AG04450 (cell line): ENCODE measurements at regions not wholly inside any gene's neighbourhood (a gene's known extent, or its start where the extent isn't known, plus 50 kb on each side); places are given as distances from the start of the nearest gene placed in this dataset.

Experiments used
- CTCF ChIA-PET: fragments of 300-600, 350-600 bp; formaldehyde crosslinking; extraction: SDS; loops from one replicate; lab custom pipeline; 2022; ENCODE audit warnings: antibody characterized with exemption, inconsistent platforms; lab: Charles Lee
- POLR2A ChIA-PET: fragments of 350-600 bp; formaldehyde crosslinking; extraction: SDS; loops from one replicate; lab custom pipeline; 2021; ENCODE audit warnings: antibody characterized with exemption, inconsistent platforms; lab: Yijun Ruan, JAX
- DNase-seq: peaks from one replicate; pipeline ENCODE4 v3.0.0-alpha.2; 2011; ENCODE audit warnings: low read depth, low spot score
- H3K27ac ChIP-seq: one replicate; pipeline ENCODE4 v1.5.1; 2012; ENCODE audit warnings: low read depth, low read length, control low read depth
- H3K27me3 ChIP-seq: one replicate; pipeline ENCODE4 v1.6.0; 2012; ENCODE audit warnings: low read length; ENCODE audit not compliant: control insufficient read depth, insufficient read depth
- H3K4me3 ChIP-seq: 2 replicates; pipeline ENCODE4 v1.5.1; 2011; ENCODE audit warnings: mild to moderate bottlenecking, low read depth, low read length, control low read depth
- H3K9me3 ChIP-seq: 2 replicates; pipeline ENCODE4 v1.5.1; 2012; ENCODE audit warnings: low read length; ENCODE audit not compliant: control insufficient read depth, insufficient read depth
- TF ChIP-seq, protein P1 (sequence below): IDR thresholded peaks from 2 replicates; pipeline ENCODE4 v1.5.1; 2011; ENCODE audit warnings: low read depth, low read length, control low read depth, inconsistent platforms

DNA sequence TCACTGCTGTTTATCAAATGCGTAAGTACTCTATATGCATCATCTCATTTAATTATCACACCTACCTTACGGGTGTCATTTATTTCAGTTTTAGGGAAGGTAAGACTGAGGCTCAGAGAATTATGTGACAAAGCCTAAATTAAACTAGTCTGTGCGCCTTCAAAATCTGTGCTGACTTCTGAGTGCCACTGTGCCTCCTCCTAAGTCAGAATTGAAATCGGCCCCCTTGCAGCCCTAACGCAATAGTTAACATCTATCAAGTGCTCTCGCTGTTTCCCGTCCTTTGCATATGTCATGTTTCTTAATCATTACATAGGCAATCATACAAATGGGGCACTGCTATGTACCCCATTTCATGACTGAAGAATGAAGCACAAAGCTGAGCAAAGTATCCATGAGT is 79.0 kb upstream of the PDE10A start:
- H3K27me3 ChIP-seq, result no peaks in the 10 kb centered on the region
- no peak overlapping the region for H3K27ac ChIP-seq
- POLR2A ChIA-PET, result no interaction called here
- CTCF ChIA-PET, result no interaction called here
- DNase-seq, result no peak
- no peaks in the 10 kb centered on the region for H3K9me3 ChIP-seq
- no peak overlapping the region for H3K4me3 ChIP-seq
- TF ChIP-seq, protein P1, sequence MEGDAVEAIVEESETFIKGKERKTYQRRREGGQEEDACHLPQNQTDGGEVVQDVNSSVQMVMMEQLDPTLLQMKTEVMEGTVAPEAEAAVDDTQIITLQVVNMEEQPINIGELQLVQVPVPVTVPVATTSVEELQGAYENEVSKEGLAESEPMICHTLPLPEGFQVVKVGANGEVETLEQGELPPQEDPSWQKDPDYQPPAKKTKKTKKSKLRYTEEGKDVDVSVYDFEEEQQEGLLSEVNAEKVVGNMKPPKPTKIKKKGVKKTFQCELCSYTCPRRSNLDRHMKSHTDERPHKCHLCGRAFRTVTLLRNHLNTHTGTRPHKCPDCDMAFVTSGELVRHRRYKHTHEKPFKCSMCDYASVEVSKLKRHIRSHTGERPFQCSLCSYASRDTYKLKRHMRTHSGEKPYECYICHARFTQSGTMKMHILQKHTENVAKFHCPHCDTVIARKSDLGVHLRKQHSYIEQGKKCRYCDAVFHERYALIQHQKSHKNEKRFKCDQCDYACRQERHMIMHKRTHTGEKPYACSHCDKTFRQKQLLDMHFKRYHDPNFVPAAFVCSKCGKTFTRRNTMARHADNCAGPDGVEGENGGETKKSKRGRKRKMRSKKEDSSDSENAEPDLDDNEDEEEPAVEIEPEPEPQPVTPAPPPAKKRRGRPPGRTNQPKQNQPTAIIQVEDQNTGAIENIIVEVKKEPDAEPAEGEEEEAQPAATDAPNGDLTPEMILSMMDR, result no peak

DNA sequence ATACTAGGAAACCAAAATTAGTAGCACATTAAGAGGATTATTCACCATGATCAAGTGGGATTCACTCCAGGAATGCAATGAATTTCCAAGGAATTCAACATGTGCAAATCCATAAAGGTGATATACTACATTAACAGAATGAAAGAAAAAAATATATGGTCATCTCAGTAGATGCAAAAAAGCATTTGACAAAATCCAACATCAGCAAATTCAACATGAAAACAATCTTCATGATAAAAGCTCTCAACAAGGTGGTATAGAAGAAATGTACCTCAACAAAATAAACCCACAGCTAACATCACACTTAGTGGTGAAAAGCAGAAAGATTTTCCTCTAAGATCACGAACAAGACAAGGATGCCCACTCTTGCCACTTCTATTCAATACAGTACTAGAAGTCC is 74.4 kb upstream of the PDE10A start:
- ChIA-PET CTCF (no interaction called here), POLR2A (no interaction called here)
- no peak overlapping the region for H3K27ac ChIP-seq
- DNase-seq, result no peak
- no peak overlapping the region for H3K4me3 ChIP-seq
- H3K9me3 ChIP-seq, result no peaks in the 10 kb centered on the region; the same call in 1 of the 2 replicates
- TF ChIP-seq, protein P1, result no peak
- H3K27me3 ChIP-seq, result no peaks in the 10 kb centered on the region

DNA sequence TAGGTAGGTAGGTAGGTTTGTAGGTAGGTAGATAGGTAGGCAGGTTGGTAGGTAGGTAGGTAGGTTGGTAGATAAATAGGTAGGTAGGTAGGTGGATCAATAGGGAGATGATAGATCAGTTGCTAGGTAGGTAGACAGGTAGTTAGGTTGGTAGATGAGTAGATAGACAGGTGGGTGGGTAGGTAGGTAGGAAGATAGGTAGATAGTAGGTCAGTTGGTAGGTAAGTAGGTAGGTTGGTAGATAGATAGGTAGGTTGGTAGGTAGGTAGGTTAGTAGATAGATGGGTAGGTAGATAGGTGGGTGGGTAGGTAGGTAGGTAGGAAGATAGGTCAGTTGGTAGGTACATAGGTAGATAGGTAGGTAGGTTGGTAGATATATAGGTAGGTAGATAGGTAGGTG is 72.0 kb upstream of the PDE10A start:
- Histone ChIP-seq H3K4me3 (no peak overlapping the region), H3K9me3 (no peaks in the 10 kb centered on the region; the same call in 1 of the 2 replicates), H3K27ac (no peak overlapping the region), H3K27me3 (no peaks in the 10 kb centered on the region)
- ChIA-PET CTCF (no interaction called here), POLR2A (no interaction called here)
- no peak for DNase-seq
- TF ChIP-seq, protein P1, result no peak

DNA sequence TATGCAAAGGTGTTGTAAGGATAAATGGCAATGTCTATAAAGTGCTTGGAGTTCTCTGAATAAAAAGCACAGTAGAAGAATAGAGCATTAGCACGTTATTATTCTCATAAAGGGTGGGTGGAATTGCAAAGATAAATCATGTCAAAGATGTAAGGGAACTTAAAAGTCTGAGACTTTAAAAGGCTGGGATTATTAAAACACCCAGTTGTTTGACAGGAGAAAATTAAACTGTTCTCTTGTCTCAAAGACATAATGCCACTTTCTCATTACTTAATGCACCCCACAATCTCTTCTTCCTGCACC is 70.4 kb upstream of the PDE10A start:
- Histone ChIP-seq H3K27ac (no peak overlapping the region), H3K27me3 (no peaks in the 10 kb centered on the region), H3K9me3 (no peaks in the 10 kb centered on the region; the same call in 1 of the 2 replicates), H3K4me3 (no peak overlapping the region)
- TF ChIP-seq, protein P1, result no peak
- CTCF ChIA-PET, result no interaction called here
- POLR2A ChIA-PET, result no interaction called here
- DNase-seq, result no peak

DNA sequence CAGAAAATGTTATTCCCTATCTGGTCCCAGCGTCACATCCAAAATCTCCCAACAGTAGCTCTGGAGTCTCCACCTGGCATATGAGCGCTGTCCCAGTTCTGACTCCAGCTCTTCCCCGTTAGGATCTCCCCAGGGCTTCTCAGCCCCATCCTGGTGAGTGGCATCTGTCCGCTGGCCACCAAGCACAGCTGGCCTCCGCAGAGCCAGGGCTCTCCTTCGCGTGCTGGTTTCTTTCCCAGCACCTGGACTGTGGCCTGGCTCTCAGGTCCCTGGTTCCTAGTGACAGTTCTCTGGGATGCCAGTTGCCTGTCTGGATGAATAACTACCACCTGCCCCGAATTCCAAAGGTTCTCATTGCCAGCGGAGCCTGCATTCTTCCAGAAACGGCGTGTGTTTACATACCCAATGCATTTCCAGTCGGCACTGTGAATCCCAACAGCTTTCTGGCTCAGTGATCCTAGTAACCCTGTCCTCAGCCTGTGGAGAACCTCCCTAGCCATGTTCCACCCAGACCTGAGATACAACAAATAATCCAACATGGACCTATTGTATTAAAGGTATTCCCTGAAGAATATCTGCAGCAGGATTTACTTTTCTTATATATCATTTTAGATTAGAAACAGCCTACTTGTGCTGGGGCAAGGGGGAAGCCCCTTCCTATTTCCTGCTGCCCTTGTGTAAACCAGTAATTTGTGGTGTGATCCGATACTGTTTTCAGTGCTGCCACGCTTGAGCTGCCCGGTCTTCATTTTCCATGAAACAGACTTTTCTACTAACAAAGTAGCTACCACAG is 69.9 kb upstream of the PDE10A start:
- Histone ChIP-seq H3K27ac (no peak overlapping the region), H3K27me3 (no peaks in the 10 kb centered on the region), H3K9me3 (no peaks in the 10 kb centered on the region; the same call in 1 of the 2 replicates), H3K4me3 (no peak overlapping the region)
- ChIA-PET POLR2A (no interaction called here), CTCF (interaction anchor here (4.9 kb wide), 1 partner anchor 373 kb away, joined by 36 read pairs; no protein-coding TSS in a partner anchor)
- DNase-seq, result no peak
- TF ChIP-seq, protein P1, result no peak
